GM20431 (cell line): ENCODE measurements at regions not wholly inside any gene's neighbourhood (a gene's known extent, or its start where the extent isn't known, plus 50 kb on each side); places are given as distances from the start of the nearest gene placed in this dataset.
"Not testable (repeated sequence)": the region's sequence is repeated elsewhere in the genome, so short reads cannot be mapped to it uniquely, and the experiment has no call there.

Experiments used
- in situ Hi-C: fragments of 300-500 bp; cut with MseI, MboI; formaldehyde crosslinking; loops from one replicate; pipeline ENCODE4 v1.15.0; 2020; ENCODE audit warnings: low sequenced_read_pairs; ENCODE audit not compliant: unreplicated experiment

- in situ Hi-C loops = not testable (repeated sequence)
Measured at GRCh38 chr4:127277023-127277422, 355.7 kb upstream of the INTU start.

GRCh38 chr4:127284236-127284635 is 348.5 kb upstream of the INTU start:
- in situ Hi-C loops = no loop called here

- in situ Hi-C loops = no loop called here
Measured at GRCh38 chr4:127291316-127291715, 341.4 kb upstream of the INTU start.

- in situ Hi-C loops = no loop called here
Measured at GRCh38 chr4:127293496-127293895, 339.3 kb upstream of the INTU start.

- in situ Hi-C loops = no loop called here
Measured at GRCh38 chr4:127304356-127304755, 328.4 kb upstream of the INTU start.

GRCh38 chr4:127307996-127308395 is 324.8 kb upstream of the INTU start:
- in situ Hi-C loops = no loop called here

- in situ Hi-C loops = no loop called here
Measured at GRCh38 chr4:127309369-127310102, 323.2 kb upstream of the INTU start.

- in situ Hi-C loops = no loop called here
Measured at GRCh38 chr4:127311371-127311770, 321.4 kb upstream of the INTU start.

GRCh38 chr4:127311924-127312323 is 320.8 kb upstream of the INTU start:
- in situ Hi-C loops = no loop called here

- in situ Hi-C loops = no loop called here
Measured at GRCh38 chr4:127313767-127314166, 319.0 kb upstream of the INTU start.

- in situ Hi-C loops = no loop called here
Measured at GRCh38 chr4:127327491-127327890, 305.3 kb upstream of the INTU start.

- in situ Hi-C loops = no loop called here
Measured at GRCh38 chr4:127335073-127335620, 297.6 kb upstream of the INTU start.

GRCh38 chr4:127335732-127336131 is 297.0 kb upstream of the INTU start:
- in situ Hi-C loops = no loop called here

GRCh38 chr4:127343123-127343522 is 289.6 kb upstream of the INTU start:
- in situ Hi-C loops = not testable (repeated sequence)

- in situ Hi-C loops = no loop called here
Measured at GRCh38 chr4:127344071-127344470, 288.7 kb upstream of the INTU start.

GRCh38 chr4:127347936-127348335 is 284.8 kb upstream of the INTU start:
- in situ Hi-C loops = no loop called here

GRCh38 chr4:127352220-127353113 is 280.3 kb upstream of the INTU start:
- in situ Hi-C loops = no loop called here

GRCh38 chr4:127355743-127356142 is 277.0 kb upstream of the INTU start:
- in situ Hi-C loops = no loop called here

GRCh38 chr4:127357765-127358164 is 275.0 kb upstream of the INTU start:
- in situ Hi-C loops = no loop called here

- in situ Hi-C loops = no loop called here
Measured at GRCh38 chr4:127362686-127363085, 270.1 kb upstream of the INTU start.

GRCh38 chr4:127364397-127364796 is 268.4 kb upstream of the INTU start:
- in situ Hi-C loops = no loop called here
